CD4-positive, alpha-beta T cell treated with Interferon gamma for 1 hour (primary cell): ENCODE measurements at regions not wholly inside any gene's neighbourhood (a gene's known extent, or its start where the extent isn't known, plus 50 kb on each side); places are given as distances from the start of the nearest gene placed in this dataset.
A peak's percentile ranks its signal among the peaks of the same experiment; 100 is the strongest.

Experiments
- DNase-seq: peaks from one replicate; pipeline ENCODE4 v3.0.0-alpha.2; 2020

GRCh38 chr16:85991425-85991824, 92.5 kb downstream of the IRF8 start:
- no peak for DNase-seq

GRCh38 chr16:85991856-85992255, 92.9 kb downstream of the IRF8 start:
- DNase-seq, result no peak

GRCh38 chr16:85992359-85992758, 93.4 kb downstream of the IRF8 start:
- no peak for DNase-seq

GRCh38 chr16:85992779-85993178, 93.8 kb downstream of the IRF8 start:
- DNase-seq, result no peak

- DNase-seq, result peak; percentile 25
Measured at GRCh38 chr16:85994492-85995490, 95.8 kb downstream of the IRF8 start.

GRCh38 chr16:85995541-85996423, 96.8 kb downstream of the IRF8 start:
- DNase-seq, result no peak

GRCh38 chr16:85996843-85997242, 97.9 kb downstream of the IRF8 start:
- no peak for DNase-seq

- DNase-seq, result no peak
Measured at GRCh38 chr16:85998171-85998867, 99.4 kb downstream of the IRF8 start.

GRCh38 chr16:85998868-85999729, 100.1 kb downstream of the IRF8 start:
- no peak for DNase-seq

GRCh38 chr16:85999778-86000177, 100.8 kb downstream of the IRF8 start:
- no peak for DNase-seq

- no peak for DNase-seq
Measured at GRCh38 chr16:86002178-86002900, 103.4 kb downstream of the IRF8 start.

- DNase-seq, result no peak
Measured at GRCh38 chr16:86007524-86007923, 108.6 kb downstream of the IRF8 start.

GRCh38 chr16:86010680-86011141, 111.7 kb downstream of the IRF8 start:
- no peak for DNase-seq

GRCh38 chr16:86011532-86011931, 112.6 kb downstream of the IRF8 start:
- DNase-seq, result no peak

GRCh38 chr16:86012221-86012620, 113.3 kb downstream of the IRF8 start:
- DNase-seq, result no peak

GRCh38 chr16:86013867-86014266, 114.9 kb downstream of the IRF8 start:
- no peak for DNase-seq

- no peak for DNase-seq
Measured at GRCh38 chr16:86015606-86016005, 116.6 kb downstream of the IRF8 start.

GRCh38 chr16:86016201-86016965, 117.4 kb downstream of the IRF8 start:
- DNase-seq, result peak; percentile 37

GRCh38 chr16:86018071-86018470, 119.1 kb downstream of the IRF8 start:
- no peak for DNase-seq

- DNase-seq, result peak; percentile 76
Measured at GRCh38 chr16:86018487-86018886, 119.5 kb downstream of the IRF8 start.
